ENCODE measurements at regions not wholly inside any gene's neighbourhood (a gene's known extent, or its start where the extent isn't known, plus 50 kb on each side); places are given as distances from the start of the nearest gene placed in this dataset.
"Not testable (repeated sequence)": the region's sequence is repeated elsewhere in the genome, so short reads cannot be mapped to it uniquely, and the experiment has no call there.

DNA sequence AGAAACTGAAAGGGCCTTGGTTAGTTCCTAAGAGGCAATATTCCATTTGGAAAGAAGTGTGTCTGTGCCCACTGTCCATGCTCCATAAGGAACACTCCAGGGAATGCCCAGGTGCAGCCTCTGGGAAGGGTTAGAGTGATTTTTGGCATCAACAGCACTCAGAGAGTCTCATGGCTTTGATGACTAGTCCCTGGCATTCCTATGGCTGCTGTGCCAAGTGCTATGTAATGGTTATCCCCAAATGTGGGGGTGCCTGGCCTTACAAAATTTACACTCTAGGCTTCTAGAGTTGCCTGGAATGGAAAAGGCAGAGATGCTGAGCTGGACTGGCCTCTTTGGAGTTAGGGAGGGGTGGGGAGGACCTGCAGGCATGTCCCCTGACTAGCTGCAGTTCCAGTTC, 75.0 kb upstream of the BCAR3 start:
- DNase-seq (ENCODE audit: low spot score) = no peak
- H3K36me3 ChIP-seq (ENCODE audit: low read depth) = peaks cover 96% of the 10 kb centered on the region
- H3K27me3 ChIP-seq (ENCODE audit: insufficient read depth, poor library complexity, severe bottlenecking) = no peaks in the 10 kb centered on the region
- peaks cover 71% of the 10 kb centered on the region for H3K4me1 ChIP-seq (ENCODE audit: insufficient read depth, poor library complexity, severe bottlenecking)
- H3K4me3 ChIP-seq (ENCODE audit: severe bottlenecking) = no peak overlapping the region
- no peak for ATAC-seq (ENCODE audit: low read depth)
- no peaks in the 10 kb centered on the region for H3K9me3 ChIP-seq (ENCODE audit: severe bottlenecking)
- TF ChIP-seq, protein P1, sequence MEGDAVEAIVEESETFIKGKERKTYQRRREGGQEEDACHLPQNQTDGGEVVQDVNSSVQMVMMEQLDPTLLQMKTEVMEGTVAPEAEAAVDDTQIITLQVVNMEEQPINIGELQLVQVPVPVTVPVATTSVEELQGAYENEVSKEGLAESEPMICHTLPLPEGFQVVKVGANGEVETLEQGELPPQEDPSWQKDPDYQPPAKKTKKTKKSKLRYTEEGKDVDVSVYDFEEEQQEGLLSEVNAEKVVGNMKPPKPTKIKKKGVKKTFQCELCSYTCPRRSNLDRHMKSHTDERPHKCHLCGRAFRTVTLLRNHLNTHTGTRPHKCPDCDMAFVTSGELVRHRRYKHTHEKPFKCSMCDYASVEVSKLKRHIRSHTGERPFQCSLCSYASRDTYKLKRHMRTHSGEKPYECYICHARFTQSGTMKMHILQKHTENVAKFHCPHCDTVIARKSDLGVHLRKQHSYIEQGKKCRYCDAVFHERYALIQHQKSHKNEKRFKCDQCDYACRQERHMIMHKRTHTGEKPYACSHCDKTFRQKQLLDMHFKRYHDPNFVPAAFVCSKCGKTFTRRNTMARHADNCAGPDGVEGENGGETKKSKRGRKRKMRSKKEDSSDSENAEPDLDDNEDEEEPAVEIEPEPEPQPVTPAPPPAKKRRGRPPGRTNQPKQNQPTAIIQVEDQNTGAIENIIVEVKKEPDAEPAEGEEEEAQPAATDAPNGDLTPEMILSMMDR (IDR thresholded peaks at IDR 0.05; ENCODE audit: poor library complexity, severe bottlenecking) = no peak
- peak overlapping the region; percentile 100 for H3K27ac ChIP-seq (ENCODE audit: poor library complexity, severe bottlenecking)

DNA sequence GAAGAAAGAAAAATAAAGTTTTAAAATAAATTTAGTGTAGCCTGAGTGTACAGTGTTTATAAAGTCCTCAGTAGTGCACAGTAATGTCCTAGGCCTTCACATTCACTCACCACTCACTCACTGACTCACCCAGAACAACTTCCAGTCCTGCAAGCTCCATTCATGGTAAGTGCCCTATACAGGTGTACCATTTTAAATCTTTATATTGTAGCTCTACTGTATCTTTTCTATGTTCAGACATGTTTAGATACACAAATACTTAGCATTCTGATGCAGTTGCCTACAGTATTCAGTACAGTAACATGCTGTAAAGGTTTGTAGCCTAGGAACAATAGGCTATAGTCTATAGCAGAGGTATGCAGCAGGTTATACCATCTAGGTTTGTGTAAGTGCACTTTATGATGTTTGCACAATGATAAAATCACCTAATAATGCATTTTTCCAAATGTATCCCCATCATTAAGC, 73.6 kb upstream of the BCAR3 start:
- peaks cover 67% of the 10 kb centered on the region for H3K4me1 ChIP-seq (ENCODE audit: insufficient read depth, poor library complexity, severe bottlenecking)
- ATAC-seq (ENCODE audit: low read depth) = peak; percentile 58
- not testable (repeated sequence) for H3K4me3 ChIP-seq (ENCODE audit: severe bottlenecking); H3K9me3 ChIP-seq (ENCODE audit: severe bottlenecking); H3K27me3 ChIP-seq (ENCODE audit: insufficient read depth, poor library complexity, severe bottlenecking); DNase-seq (ENCODE audit: low spot score)
- H3K36me3 ChIP-seq (ENCODE audit: low read depth) = peaks cover 82% of the 10 kb centered on the region
- peak overlapping the region; percentile 100 for H3K27ac ChIP-seq (ENCODE audit: poor library complexity, severe bottlenecking)

DNA sequence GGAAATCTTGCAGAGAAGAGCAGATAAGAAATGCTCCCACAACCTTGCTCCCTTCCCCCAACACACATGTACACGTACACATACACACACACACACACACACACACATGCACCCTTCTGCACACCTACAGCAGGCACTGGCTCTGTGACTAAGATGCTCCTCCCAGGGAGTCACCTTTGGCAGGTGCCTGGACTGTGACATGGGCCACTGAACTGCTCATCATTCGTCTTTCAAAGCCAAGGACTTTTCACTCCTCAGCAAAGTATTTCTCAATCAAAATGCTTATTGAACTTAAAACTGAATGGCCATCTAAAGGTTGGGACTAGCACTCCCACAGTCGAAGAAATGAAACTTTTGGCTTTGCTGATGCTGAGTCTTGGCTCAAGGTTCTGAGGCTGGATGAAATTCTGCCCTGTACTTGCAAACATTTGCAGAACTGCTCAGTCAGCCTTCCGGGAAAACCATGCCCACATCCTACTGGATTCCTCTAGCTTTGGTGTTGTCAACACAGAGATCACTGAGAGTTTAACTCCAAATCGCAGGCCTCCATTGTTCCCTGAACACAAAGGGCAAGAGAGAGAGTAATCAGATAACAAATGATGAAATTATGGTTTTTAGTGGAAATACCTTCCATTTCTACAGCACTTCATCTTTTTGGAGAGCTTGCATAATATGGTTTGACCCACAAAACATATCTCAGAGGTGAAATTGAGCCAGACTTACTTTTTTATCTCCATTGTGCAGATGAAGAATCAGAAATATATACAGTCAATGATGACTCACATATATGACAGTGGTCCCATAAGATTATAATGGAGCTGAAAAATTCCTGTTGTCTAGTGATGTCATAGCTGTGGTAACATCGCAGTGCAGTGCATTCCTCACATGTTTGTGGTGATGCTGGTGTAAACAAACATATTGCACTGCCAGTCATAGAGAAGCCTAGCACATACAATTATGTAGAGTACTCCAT, 72.4 kb upstream of the BCAR3 start:
- H3K4me3 ChIP-seq (ENCODE audit: severe bottlenecking) = no peak overlapping the region
- H3K27ac ChIP-seq (ENCODE audit: poor library complexity, severe bottlenecking) = peak overlapping the region; percentile 100
- DNase-seq (ENCODE audit: low spot score) = no peak
- H3K36me3 ChIP-seq (ENCODE audit: low read depth) = peaks cover 70% of the 10 kb centered on the region
- H3K9me3 ChIP-seq (ENCODE audit: severe bottlenecking) = no peaks in the 10 kb centered on the region
- peak; percentile 48 for ATAC-seq (ENCODE audit: low read depth)
- no peaks in the 10 kb centered on the region for H3K27me3 ChIP-seq (ENCODE audit: insufficient read depth, poor library complexity, severe bottlenecking)
- TF ChIP-seq, protein P1 (IDR thresholded peaks at IDR 0.05; ENCODE audit: poor library complexity, severe bottlenecking) = no peak
- H3K4me1 ChIP-seq (ENCODE audit: insufficient read depth, poor library complexity, severe bottlenecking) = peaks cover 66% of the 10 kb centered on the region

DNA sequence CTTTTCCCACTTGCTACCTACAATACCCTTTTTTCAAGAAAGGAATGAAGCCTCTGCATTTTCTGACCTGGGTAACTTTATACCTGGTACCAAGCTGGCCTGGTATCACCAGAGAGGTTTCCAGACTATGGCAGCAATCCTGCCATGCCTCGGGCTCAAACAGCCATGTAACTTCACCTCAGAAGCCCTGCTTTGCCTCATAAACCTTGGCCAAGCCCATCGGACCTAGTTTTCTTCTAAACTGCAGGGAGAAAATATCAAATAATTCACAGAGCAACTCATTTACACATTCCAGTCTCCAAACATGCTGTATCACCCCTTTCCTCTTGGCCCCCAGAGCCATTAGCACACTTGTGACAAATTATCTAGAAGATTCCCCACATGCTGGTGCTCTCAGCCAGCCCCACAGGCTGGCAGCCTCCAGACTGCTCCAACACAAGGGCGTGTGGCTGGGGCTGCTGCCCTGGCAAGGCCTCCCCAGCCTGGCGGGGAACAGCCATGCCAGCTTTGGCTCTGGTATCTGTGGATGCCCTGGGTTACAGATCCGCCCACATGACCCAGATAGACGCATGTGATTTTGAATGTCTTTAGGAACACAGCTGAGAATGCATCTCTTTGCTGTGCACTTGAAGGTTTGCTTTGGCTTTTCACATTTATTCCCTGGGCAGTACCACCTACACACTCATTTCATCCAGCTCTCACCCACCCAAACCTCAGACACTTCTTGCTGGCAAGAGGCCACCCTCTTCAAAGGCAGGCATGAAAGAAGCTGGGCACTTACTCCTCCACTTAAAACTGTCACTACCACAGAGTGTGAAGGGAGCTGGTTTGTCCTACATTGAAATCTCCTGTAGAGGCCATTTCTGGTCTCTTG, 70.0 kb upstream of the BCAR3 start:
- Histone ChIP-seq H3K27me3 (ENCODE audit: insufficient read depth, poor library complexity, severe bottlenecking) (no peaks in the 10 kb centered on the region), H3K4me3 (ENCODE audit: severe bottlenecking) (no peak overlapping the region), H3K36me3 (ENCODE audit: low read depth) (peaks cover 46% of the 10 kb centered on the region), H3K9me3 (ENCODE audit: severe bottlenecking) (no peaks in the 10 kb centered on the region), H3K27ac (ENCODE audit: poor library complexity, severe bottlenecking) (peak overlapping the region; percentile 100), H3K4me1 (ENCODE audit: insufficient read depth, poor library complexity, severe bottlenecking) (peaks cover 44% of the 10 kb centered on the region)
- TF ChIP-seq, protein P1 (IDR thresholded peaks at IDR 0.05; ENCODE audit: poor library complexity, severe bottlenecking) = no peak
- DNase-seq (ENCODE audit: low spot score) = no peak
- ATAC-seq (ENCODE audit: low read depth) = no peak

DNA sequence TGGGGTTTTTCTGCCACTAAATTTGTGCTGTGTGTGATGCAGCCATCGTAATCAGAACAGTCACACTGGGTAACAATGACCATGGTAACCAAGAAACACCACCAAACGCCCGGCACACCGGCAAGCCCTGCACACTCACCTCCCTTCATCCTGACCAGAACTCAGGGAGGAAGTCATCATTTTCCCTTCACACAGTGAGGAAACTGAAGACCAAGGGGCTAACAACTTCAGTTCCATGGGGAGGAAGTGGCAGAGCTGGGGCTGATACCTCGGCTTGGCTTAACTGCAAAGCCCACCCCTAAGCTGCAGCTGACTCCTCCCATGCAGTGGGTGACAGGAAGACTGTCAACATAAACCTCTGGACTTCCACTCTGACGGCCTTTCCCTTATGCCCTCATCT, 69.3 kb upstream of the BCAR3 start:
- no peak for ATAC-seq (ENCODE audit: low read depth)
- TF ChIP-seq, protein P1 (IDR thresholded peaks at IDR 0.05; ENCODE audit: poor library complexity, severe bottlenecking) = no peak
- H3K36me3 ChIP-seq (ENCODE audit: low read depth) = peaks cover 39% of the 10 kb centered on the region
- no peaks in the 10 kb centered on the region for H3K9me3 ChIP-seq (ENCODE audit: severe bottlenecking)
- no peak overlapping the region for H3K4me3 ChIP-seq (ENCODE audit: severe bottlenecking)
- no peaks in the 10 kb centered on the region for H3K27me3 ChIP-seq (ENCODE audit: insufficient read depth, poor library complexity, severe bottlenecking)
- no peak for DNase-seq (ENCODE audit: low spot score)
- H3K27ac ChIP-seq (ENCODE audit: poor library complexity, severe bottlenecking) = peak overlapping the region; percentile 100
- peaks cover 37% of the 10 kb centered on the region for H3K4me1 ChIP-seq (ENCODE audit: insufficient read depth, poor library complexity, severe bottlenecking)

All from RWPE2 (cell line).